H9 (cell line): ENCODE measurements at regions not wholly inside any gene's neighbourhood (a gene's known extent, or its start where the extent isn't known, plus 50 kb on each side); places are given as distances from the start of the nearest gene placed in this dataset.

Experiments used
- DNase-seq: peaks from one replicate; pipeline ENCODE4 v3.0.0-alpha.2; 2017
- H2AFZ ChIP-seq: one replicate; pipeline ENCODE4 v1.6.1; 2013; ENCODE audit warnings: mild to moderate bottlenecking, low read length, control low read depth, moderate library complexity
- H2AK5ac ChIP-seq: 2 replicates; pipeline ENCODE4 v1.6.1; 2013; ENCODE audit warnings: low read length, control low read depth, mixed read lengths; ENCODE audit not compliant: insufficient read length
- H2BK120ac ChIP-seq: one replicate; pipeline ENCODE4 v1.6.1; 2013; ENCODE audit warnings: low read depth, mild to moderate bottlenecking, low read length, control low read depth, inconsistent platforms; ENCODE audit not compliant: poor library complexity, severe bottlenecking
- H2BK12ac ChIP-seq: 2 replicates; pipeline ENCODE4 v1.6.1; 2013; ENCODE audit warnings: low read length, control low read depth, mixed read lengths, low read depth; ENCODE audit not compliant: insufficient read length
- H2BK15ac ChIP-seq: 2 replicates; pipeline ENCODE4 v1.6.1; 2013; ENCODE audit warnings: low read depth, low read length, control low read depth
- H2BK20ac ChIP-seq: one replicate; pipeline ENCODE4 v1.6.1; 2013; ENCODE audit warnings: low read depth, mild to moderate bottlenecking, low read length, control low read depth, inconsistent platforms; ENCODE audit not compliant: poor library complexity, severe bottlenecking
- H2BK5ac ChIP-seq: 2 replicates; pipeline ENCODE4 v1.6.1; 2013; ENCODE audit warnings: low read length, control low read depth, mixed read lengths; ENCODE audit not compliant: insufficient read length
- H3K14ac ChIP-seq: 2 replicates; pipeline ENCODE4 v1.6.1; 2013; ENCODE audit warnings: low read length, control low read depth; ENCODE audit not compliant: insufficient read depth
- H3K18ac ChIP-seq: 2 replicates; pipeline ENCODE4 v1.6.1; 2013; ENCODE audit warnings: low read depth, mild to moderate bottlenecking, mixed read lengths, low read length, control low read depth; ENCODE audit not compliant: insufficient read length
- H3K23ac ChIP-seq: 2 replicates; pipeline ENCODE4 v1.6.1; 2013; ENCODE audit warnings: low read length, control low read depth, mixed read lengths, low read depth; ENCODE audit not compliant: insufficient read length
- H3K23me2 ChIP-seq: 2 replicates; pipeline ENCODE4 v1.6.1; 2013; ENCODE audit warnings: low read depth, mild to moderate bottlenecking, mixed read lengths, low read length, control low read depth; ENCODE audit not compliant: insufficient read length, poor library complexity, severe bottlenecking
- H3K27ac ChIP-seq: 2 replicates; pipeline ENCODE4 v1.5.1; 2013; ENCODE audit warnings: low read length, control low read depth, mixed read lengths, low read depth; ENCODE audit not compliant: insufficient read length
- H3K27me3 ChIP-seq: 2 replicates; pipeline ENCODE4 v1.6.1; 2013; ENCODE audit warnings: low read length, control low read depth, inconsistent platforms; ENCODE audit not compliant: insufficient read depth
- H3K4ac ChIP-seq: 2 replicates; pipeline ENCODE4 v1.6.1; 2013; ENCODE audit warnings: low read depth, mild to moderate bottlenecking, control low read depth, inconsistent platforms, low read length, moderate library complexity
- H3K4me1 ChIP-seq: 2 replicates; pipeline ENCODE4 v1.6.1; 2013; ENCODE audit warnings: low read length, control low read depth, inconsistent platforms; ENCODE audit not compliant: insufficient read depth
- H3K4me2 ChIP-seq: 2 replicates; pipeline ENCODE4 v1.6.1; 2013; ENCODE audit warnings: low read length, control low read depth, mixed read lengths; ENCODE audit not compliant: insufficient read length, insufficient read depth
- H3K56ac ChIP-seq: 2 replicates; pipeline ENCODE4 v1.6.1; 2013; ENCODE audit warnings: low read depth, mild to moderate bottlenecking, mixed read lengths, low read length, control low read depth; ENCODE audit not compliant: insufficient read length
- H3K79me1 ChIP-seq: 2 replicates; pipeline ENCODE4 v1.6.1; 2013; ENCODE audit warnings: low read depth, mild to moderate bottlenecking, moderate library complexity, low read length, control low read depth, inconsistent platforms; ENCODE audit not compliant: insufficient read depth, poor library complexity, severe bottlenecking
- H3K79me2 ChIP-seq: 2 replicates; pipeline ENCODE4 v1.6.1; 2013; ENCODE audit warnings: low read length, control low read depth, inconsistent platforms; ENCODE audit not compliant: insufficient read depth
- H3K9ac ChIP-seq: 2 replicates; pipeline ENCODE4 v1.6.1; 2013; ENCODE audit warnings: low read length, control low read depth, mixed read lengths; ENCODE audit not compliant: insufficient read length; ENCODE audit errors: extremely low read depth
- H3K9me3 ChIP-seq: one replicate; pipeline ENCODE4 v1.6.1; 2013; ENCODE audit warnings: low read depth, low read length, inconsistent platforms; ENCODE audit not compliant: control insufficient read depth
- H3T11ph ChIP-seq: one replicate; pipeline ENCODE4 v1.6.1; 2013; ENCODE audit warnings: mild to moderate bottlenecking, low read length, control low read depth, inconsistent platforms
- H4K20me1 ChIP-seq: one replicate; pipeline ENCODE4 v1.6.1; 2013; ENCODE audit not compliant: control insufficient read depth, insufficient read length, insufficient read depth
- H4K5ac ChIP-seq: 2 replicates; pipeline ENCODE4 v1.6.1; 2013; ENCODE audit warnings: low read depth, mild to moderate bottlenecking, mixed read lengths, low read length, control low read depth; ENCODE audit not compliant: insufficient read length
- H4K8ac ChIP-seq: replicated peaks from 2 replicates; pipeline ENCODE4 v1.6.1; 2013; ENCODE audit warnings: low read length, control low read depth, mixed read lengths, low read depth; ENCODE audit not compliant: insufficient read length
- H4K91ac ChIP-seq: 2 replicates; pipeline ENCODE4 v1.6.1; 2013; ENCODE audit warnings: low read depth, mild to moderate bottlenecking, moderate library complexity, mixed read lengths, low read length, control low read depth; ENCODE audit not compliant: insufficient read length
- H3K27ac Mint-ChIP-seq, 3 experiments: 2 replicates in 2 of 3; 3 replicates in 1 of 3; pipeline ENCODE4 v1.8.0; 2020 to 2021; ENCODE audit warnings: mixed read lengths in 3 of 3, mild to moderate bottlenecking in 1 of 3, moderate library complexity in 1 of 3
- H3K27me3 Mint-ChIP-seq: 2 replicates; pipeline ENCODE4 v1.8.0; 2021; ENCODE audit warnings: low read depth, mild to moderate bottlenecking, moderate library complexity, mixed read lengths
- H3K36me3 Mint-ChIP-seq, 3 experiments: 2 replicates in 2 of 3; 3 replicates in 1 of 3; pipeline ENCODE4 v1.8.0; 2020 to 2021; ENCODE audit warnings: low read depth in 3 of 3, mixed read lengths in 3 of 3; ENCODE audit not compliant: insufficient read depth in 1 of 3
- H3K4me1 Mint-ChIP-seq, 2 experiments: 2 replicates each; pipeline ENCODE4 v1.8.0; 2020; ENCODE audit warnings: mixed read lengths in 2 of 2
- H3K4me3 Mint-ChIP-seq, 2 experiments: 2 replicates in 1 of 2; 3 replicates in 1 of 2; pipeline ENCODE4 v1.8.0; 2020 to 2021; ENCODE audit warnings: mild to moderate bottlenecking in 2 of 2, mixed read lengths in 2 of 2, moderate library complexity in 1 of 2
- H3K9me3 Mint-ChIP-seq, 2 experiments: 2 replicates in 1 of 2; 3 replicates in 1 of 2; pipeline ENCODE4 v1.8.0; 2020; ENCODE audit warnings: mild to moderate bottlenecking in 2 of 2, mixed read lengths in 2 of 2, moderate library complexity in 1 of 2
- CTCF ChIP-seq: fragments of 200-600 bp; sonication (generic); conservative IDR thresholded peaks from 3 replicates; pipeline ENCODE4 v1.8.0; 2021; ENCODE audit warnings: antibody characterized with exemption, mild to moderate bottlenecking
- WGBS: extraction: QIAGEN DNeasy Blood & Tissue Kit; methylation state at CpG from one replicate; pipeline ENCODE4 v1.1.7; 2013; ENCODE audit warnings: missing lambda C conversion rate, low lambda C conversion rate, mixed read lengths; ENCODE audit not compliant: insufficient read length; ENCODE audit errors: extremely low coverage; 5-methylcytosine and 5-hydroxymethylcytosine counted together

GRCh38 chrX:66489339-66489738 is 149.5 kb downstream of the EDA2R start:
- no peak overlapping the region for H3K4ac ChIP-seq

More at GRCh38 chrX:66489339-66489738, 149.5 kb downstream of the EDA2R start:
- Histone ChIP-seq H4K20me1 (no peaks in the 10 kb centered on the region), H3K27me3 (no peaks in the 10 kb centered on the region), H2BK5ac (no peak overlapping the region), H2BK20ac (no peak overlapping the region), H2AFZ (no peak overlapping the region), H3K18ac (no peak overlapping the region), H3K9ac (no peak overlapping the region), H3K56ac (no peak overlapping the region), H3K27ac (no peak overlapping the region), H3K4me2 (no peak overlapping the region), H2BK12ac (no peak overlapping the region), H2BK120ac (no peak overlapping the region), H4K91ac (no peak overlapping the region), H3K23ac (no peak overlapping the region), H3T11ph (no peak overlapping the region), H3K4me1 (no peaks in the 10 kb centered on the region), H4K8ac (no peak overlapping the region), H2AK5ac (no peak overlapping the region), H2BK15ac (no peak overlapping the region), H3K79me2 (no peaks in the 10 kb centered on the region), H3K9me3 (peaks cover 35% of the 10 kb centered on the region), H4K5ac (no peak overlapping the region), H3K23me2 (no peaks in the 10 kb centered on the region), H3K79me1 (no peaks in the 10 kb centered on the region), H3K14ac (no peak overlapping the region)
- peaks cover 1% of the 10 kb centered on the region for H3K27me3 Mint-ChIP-seq
- H3K4me1 Mint-ChIP-seq, result no peaks in the 10 kb centered on the region
- WGBS, result no CpG with 5 or more reads among the region's 5 CpGs
- DNase-seq, result no peak
- peaks cover 94 to 96% of the 10 kb centered on the region in 2 experiments for H3K9me3 Mint-ChIP-seq
- TF ChIP-seq CTCF, result no peak
- H3K27ac Mint-ChIP-seq, result no peak overlapping the region
- H3K36me3 Mint-ChIP-seq, result peaks cover 9 to 28% (median 17%) of the 10 kb centered on the region in 3 experiments; a peak in 6 of 7 replicates
- no peak overlapping the region for H3K4me3 Mint-ChIP-seq
